Left lung (tissue), 4 donors: ENCODE measurements at regions not wholly inside any gene's neighbourhood (a gene's known extent, or its start where the extent isn't known, plus 50 kb on each side); places are given as distances from the start of the nearest gene placed in this dataset.

Source experiments
- ATAC-seq: fragments of 200-7000 bp; cut with Tn5 transposase; one replicate; pipeline ENCODE4 v1.9.1; 2020; ENCODE audit warnings: moderate library complexity
- DNase-seq, 4 donors: peaks; one replicate each; pipeline ENCODE4 v3.0.0-alpha.2; 2013 to 2020
- H3K27ac ChIP-seq, 2 donors: fragments of 200-600 bp; sonication (generic) in 1 of 2; one replicate each; pipeline versions ENCODE4 v1.5.0 to v1.8.0; 2020 to 2021
- H3K27me3 ChIP-seq, 2 donors: fragments of 200-600 bp; sonication (generic) in 1 of 2; one replicate each; pipeline versions ENCODE4 v1.5.0 to v1.8.0; 2020 to 2021
- H3K36me3 ChIP-seq, 2 donors: fragments of 200-600 bp; sonication (generic) in 1 of 2; one replicate each; pipeline versions ENCODE4 v1.5.0 to v1.8.0; 2020 to 2021
- H3K4me1 ChIP-seq, 2 donors: fragments of 200-600 bp; one replicate each; pipeline ENCODE4 v1.8.0; 2021
- H3K4me3 ChIP-seq, 2 donors: fragments of 200-600 bp; sonication (generic) in 1 of 2; one replicate each; pipeline versions ENCODE4 v1.5.0 to v1.8.0; 2020 to 2021; ENCODE audit warnings: mild to moderate bottlenecking in 1 of 2
- H3K9me3 ChIP-seq, 2 donors: fragments of 200-600 bp; sonication (generic) in 1 of 2; one replicate each; pipeline versions ENCODE4 v1.5.0 to v1.8.0; 2020 to 2021
- CTCF ChIP-seq, 2 donors: fragments of 200-600 bp; sonication (generic) in 1 of 2; IDR thresholded peaks; one replicate each; pipeline versions ENCODE4 v1.5.0 to v1.8.0; 2021; ENCODE audit warnings: antibody characterized with exemption in 2 of 2
- intact Hi-C, 2 donors: fragments of 100-400 bp; cut with DNase I; formaldehyde crosslinking; loops; one replicate each; pipeline versions ENCODE4 v1.11.2 to v1.14.2; 2022
- donor health status: DM: no; HTN: yes; CAD: no.
- donor health status: DM: no; HTN: no; CAD: no.

- ATAC-seq (no peak), DNase-seq (no peak)
- Histone ChIP-seq H3K27me3 (no peaks in the 10 kb centered on the region), H3K27ac (no peak overlapping the region), H3K36me3 (no peaks in the 10 kb centered on the region), H3K4me3 (no peak overlapping the region), H3K9me3 (no peaks in the 10 kb centered on the region), H3K4me1 (no peaks in the 10 kb centered on the region)
- intact Hi-C loops = no loop called here
- TF ChIP-seq CTCF (IDR thresholded peaks at IDR 0.05) = no peak
Observed at GRCh38 chr1:79398501-79398900, 392.0 kb upstream of the ADGRL4 start.

DNA sequence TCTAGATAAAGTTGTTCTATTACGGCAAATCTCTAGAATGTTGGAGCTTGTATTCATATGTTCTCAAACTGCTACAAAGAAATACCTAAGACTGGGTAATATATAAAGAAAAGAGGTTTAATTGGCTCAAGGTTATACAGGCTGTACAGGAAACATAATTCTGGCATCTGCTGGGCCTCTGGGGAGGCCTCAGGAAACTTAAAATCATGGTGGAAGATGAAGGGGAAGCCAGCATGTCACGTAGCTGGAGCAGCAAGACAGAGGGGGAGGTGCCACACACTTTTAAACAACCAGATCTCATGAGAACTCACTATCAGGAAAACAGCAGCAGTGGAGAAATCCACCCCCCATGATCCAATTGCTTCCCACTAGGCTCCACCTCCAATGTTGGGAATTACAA, 390.4 kb upstream of the ADGRL4 start:
- ATAC-seq = no peak

DNA sequence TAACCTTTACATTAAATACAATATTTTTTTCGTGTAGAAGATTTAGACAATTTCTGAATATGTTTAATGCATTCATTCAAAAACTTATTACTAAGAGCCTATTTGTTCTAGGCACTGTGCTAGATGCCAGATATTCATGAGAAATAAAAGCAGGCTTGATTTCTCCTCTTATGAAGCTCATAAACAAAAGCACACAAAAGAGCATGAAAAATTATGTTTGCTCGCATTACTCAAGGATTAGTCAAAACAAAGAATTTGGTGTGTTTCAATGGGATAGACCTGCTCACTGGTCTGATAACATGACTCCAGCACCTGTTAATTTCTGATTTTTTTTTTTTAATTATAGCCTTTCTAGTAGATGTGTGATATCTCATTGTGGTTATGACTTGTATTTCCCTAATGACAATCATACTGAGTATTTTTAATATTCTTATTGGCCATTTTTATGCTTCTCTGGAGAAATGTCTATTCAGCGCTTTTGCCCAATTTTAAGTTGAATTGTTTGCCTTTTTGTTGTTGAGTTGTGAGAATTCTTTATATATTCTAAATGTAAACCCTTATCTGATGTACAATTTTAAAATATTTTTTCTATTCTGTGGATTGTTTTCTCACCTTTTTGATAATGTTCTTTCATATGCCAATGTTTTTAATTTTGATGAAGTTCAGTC, 382.3 kb upstream of the ADGRL4 start:
- intact Hi-C loops = no loop called here
- no peak for DNase-seq
- H3K27me3 ChIP-seq = no peaks in the 10 kb centered on the region
- H3K4me1 ChIP-seq = no peaks in the 10 kb centered on the region
- peaks cover 0 to 2% of the 10 kb centered on the region in 2 donors for H3K9me3 ChIP-seq
- H3K4me3 ChIP-seq = no peak overlapping the region
- no peak for ATAC-seq
- no peak for TF ChIP-seq CTCF (IDR thresholded peaks at IDR 0.05)
- H3K27ac ChIP-seq = no peak overlapping the region
- H3K36me3 ChIP-seq = no peaks in the 10 kb centered on the region

More for the DNA sequence above, 390.4 kb upstream of the ADGRL4 start:
- intact Hi-C loops = no loop called here
- no peak overlapping the region for H3K4me3 ChIP-seq
- no peaks in the 10 kb centered on the region for H3K9me3 ChIP-seq
- no peaks in the 10 kb centered on the region for H3K27me3 ChIP-seq
- no peak for TF ChIP-seq CTCF (IDR thresholded peaks at IDR 0.05)
- no peaks in the 10 kb centered on the region for H3K4me1 ChIP-seq
- DNase-seq = no peak
- no peak overlapping the region for H3K27ac ChIP-seq
- H3K36me3 ChIP-seq = no peaks in the 10 kb centered on the region

- no peak for ATAC-seq
- H3K4me3 ChIP-seq = no peak overlapping the region
- no peak overlapping the region for H3K27ac ChIP-seq
- peaks cover 0 to 2% of the 10 kb centered on the region in 2 donors for H3K9me3 ChIP-seq
- no peaks in the 10 kb centered on the region for H3K4me1 ChIP-seq
- no peak for TF ChIP-seq CTCF (IDR thresholded peaks at IDR 0.05)
- no peaks in the 10 kb centered on the region for H3K27me3 ChIP-seq
- intact Hi-C loops = no loop called here
- no peaks in the 10 kb centered on the region for H3K36me3 ChIP-seq
- no peak for DNase-seq
Observed at GRCh38 chr1:79386730-79387129, 380.2 kb upstream of the ADGRL4 start.

- Histone ChIP-seq H3K27ac (no peak overlapping the region), H3K9me3 (no peaks in the 10 kb centered on the region), H3K36me3 (no peaks in the 10 kb centered on the region), H3K4me3 (no peak overlapping the region), H3K4me1 (no peaks in the 10 kb centered on the region), H3K27me3 (no peaks in the 10 kb centered on the region)
- ATAC-seq = no peak
- intact Hi-C loops = no loop called here
- no peak for TF ChIP-seq CTCF (IDR thresholded peaks at IDR 0.05)
- no peak for DNase-seq
Observed at GRCh38 chr1:79380078-79380477, 373.5 kb upstream of the ADGRL4 start.
